Activated CD4-positive, alpha-beta memory T cell treated with anti-CD3 and anti-CD28 coated beads, Interleukin-2, amount 10 ng/mL, durations not matched to agents 7 days and 5 days (primary cell): ENCODE measurements at regions not wholly inside any gene's neighbourhood (a gene's known extent, or its start where the extent isn't known, plus 50 kb on each side); places are given as distances from the start of the nearest gene placed in this dataset.

Experiments used
- CTCF ChIA-PET: fragments of 350-600 bp; sonication (Branson Sonifier 250); formaldehyde crosslinking; loops from one replicate; lab custom pipeline; 2021; ENCODE audit warnings: antibody characterized with exemption, inconsistent platforms; lab: Charles Lee
- POLR2A ChIA-PET: fragments of 350-600 bp; sonication (Branson Sonifier 250); formaldehyde crosslinking; loops from one replicate; lab custom pipeline; 2021; ENCODE audit warnings: antibody characterized with exemption; lab: Charles Lee
- DNase-seq: peaks from one replicate; pipeline ENCODE4 v3.0.0-alpha.2; 2020
- H3K27ac Mint-ChIP-seq: one replicate; pipeline ENCODE4 v1.8.0; 2021; ENCODE audit warnings: mild to moderate bottlenecking, mixed read lengths
- H3K27me3 Mint-ChIP-seq: one replicate; pipeline ENCODE4 v1.8.0; 2021; ENCODE audit warnings: mixed read lengths
- H3K36me3 Mint-ChIP-seq: one replicate; pipeline ENCODE4 v1.8.0; 2021; ENCODE audit warnings: low read depth, mixed read lengths
- H3K4me1 Mint-ChIP-seq: one replicate; pipeline ENCODE4 v1.8.0; 2021; ENCODE audit warnings: mixed read lengths
- H3K4me3 Mint-ChIP-seq: one replicate; pipeline ENCODE4 v1.8.0; 2021; ENCODE audit warnings: mild to moderate bottlenecking, mixed read lengths
- H3K9me3 Mint-ChIP-seq: one replicate; pipeline ENCODE4 v1.8.0; 2021; ENCODE audit warnings: mixed read lengths

GRCh38 chr9:82332774-82333152, 344.2 kb downstream of the SPATA31D1 start:
- H3K4me3 Mint-ChIP-seq: no peak overlapping the region
- POLR2A ChIA-PET: no interaction called here
- H3K9me3 Mint-ChIP-seq: peaks cover 10% of the 10 kb centered on the region
- no peak overlapping the region for H3K27ac Mint-ChIP-seq
- no peak for DNase-seq
- no peaks in the 10 kb centered on the region for H3K36me3 Mint-ChIP-seq
- CTCF ChIA-PET: no interaction called here
- no peaks in the 10 kb centered on the region for H3K4me1 Mint-ChIP-seq
- H3K27me3 Mint-ChIP-seq: no peaks in the 10 kb centered on the region

GRCh38 chr9:82333671-82334070, 345.1 kb downstream of the SPATA31D1 start:
- Mint-ChIP-seq H3K4me3 (no peak overlapping the region), H3K4me1 (no peaks in the 10 kb centered on the region), H3K36me3 (no peaks in the 10 kb centered on the region), H3K27me3 (no peaks in the 10 kb centered on the region), H3K9me3 (peaks cover 10% of the 10 kb centered on the region), H3K27ac (no peak overlapping the region)
- ChIA-PET CTCF (no interaction called here), POLR2A (no interaction called here)
- no peak for DNase-seq

GRCh38 chr9:82334286-82334685, 345.7 kb downstream of the SPATA31D1 start:
- no peak overlapping the region for H3K27ac Mint-ChIP-seq
- ChIA-PET CTCF (no interaction called here), POLR2A (no interaction called here)
- H3K4me3 Mint-ChIP-seq: no peak overlapping the region
- no peak for DNase-seq
- peaks cover 10% of the 10 kb centered on the region for H3K9me3 Mint-ChIP-seq
- H3K36me3 Mint-ChIP-seq: no peaks in the 10 kb centered on the region
- no peaks in the 10 kb centered on the region for H3K27me3 Mint-ChIP-seq
- no peaks in the 10 kb centered on the region for H3K4me1 Mint-ChIP-seq

DNA sequence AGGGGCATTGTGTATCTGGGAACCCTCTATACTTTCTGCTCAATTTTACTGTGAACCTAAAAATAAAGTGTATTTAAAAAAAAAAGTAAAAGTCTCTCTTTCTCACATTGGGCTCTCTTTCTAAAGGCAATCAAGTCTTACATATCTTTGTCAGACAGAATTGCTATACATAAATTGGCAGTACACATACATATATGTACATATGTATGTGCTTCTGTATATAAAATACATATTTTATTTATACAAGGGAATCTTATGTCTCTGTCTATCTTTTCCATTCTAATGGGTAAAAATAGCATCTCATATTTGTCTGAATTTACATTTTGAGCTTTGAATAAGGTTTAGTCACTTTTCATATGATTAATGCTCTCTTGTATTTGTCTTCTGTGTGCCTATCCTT, 348.8 kb downstream of the SPATA31D1 start:
- ChIA-PET POLR2A (no interaction called here), CTCF (no interaction called here)
- no peaks in the 10 kb centered on the region for H3K4me1 Mint-ChIP-seq
- DNase-seq: no peak
- H3K27ac Mint-ChIP-seq: no peak overlapping the region
- no peaks in the 10 kb centered on the region for H3K27me3 Mint-ChIP-seq
- H3K36me3 Mint-ChIP-seq: no peaks in the 10 kb centered on the region
- H3K4me3 Mint-ChIP-seq: no peak overlapping the region
- peaks cover 10% of the 10 kb centered on the region for H3K9me3 Mint-ChIP-seq

GRCh38 chr9:82342046-82342445, 353.5 kb downstream of the SPATA31D1 start:
- CTCF ChIA-PET: interaction anchor here (0.7 kb wide), 1 partner anchor 1559 kb away, joined by 3 read pairs; no protein-coding TSS in a partner anchor

DNA sequence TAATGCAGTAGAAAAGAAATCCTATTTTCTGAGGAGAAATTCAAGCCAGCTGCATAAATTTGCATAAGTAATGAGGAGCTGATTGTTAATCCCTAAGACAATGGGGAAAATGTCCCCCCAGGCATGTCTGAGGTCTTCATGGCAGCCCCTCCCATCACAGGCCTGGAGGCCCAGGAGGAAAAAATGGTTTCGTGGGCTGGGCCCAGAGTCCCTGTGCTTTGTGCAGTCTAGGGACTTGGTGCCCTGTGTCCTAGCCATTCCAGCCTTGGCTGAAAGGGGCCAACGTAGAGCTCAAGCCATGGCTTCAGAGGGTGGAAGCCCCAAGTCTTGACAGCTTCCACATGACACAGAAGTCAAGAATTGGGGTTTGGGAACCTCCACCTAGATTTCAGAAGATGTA, 357.5 kb downstream of the SPATA31D1 start:
- POLR2A ChIA-PET: no interaction called here
- H3K9me3 Mint-ChIP-seq: peaks cover 17% of the 10 kb centered on the region
- H3K4me3 Mint-ChIP-seq: no peak overlapping the region
- no peak for DNase-seq
- CTCF ChIA-PET: no interaction called here
- H3K36me3 Mint-ChIP-seq: no peaks in the 10 kb centered on the region
- H3K4me1 Mint-ChIP-seq: no peaks in the 10 kb centered on the region
- H3K27me3 Mint-ChIP-seq: no peaks in the 10 kb centered on the region
- H3K27ac Mint-ChIP-seq: no peak overlapping the region

More at GRCh38 chr9:82342046-82342445, 353.5 kb downstream of the SPATA31D1 start:
- Mint-ChIP-seq H3K36me3 (no peaks in the 10 kb centered on the region), H3K27ac (no peak overlapping the region), H3K9me3 (peaks cover 16% of the 10 kb centered on the region), H3K4me1 (no peaks in the 10 kb centered on the region), H3K27me3 (no peaks in the 10 kb centered on the region), H3K4me3 (no peak overlapping the region)
- no peak for DNase-seq
- POLR2A ChIA-PET: no interaction called here

- POLR2A ChIA-PET: no interaction called here
- CTCF ChIA-PET: no interaction called here
- Mint-ChIP-seq H3K27ac (no peak overlapping the region), H3K4me3 (no peak overlapping the region), H3K9me3 (no peaks in the 10 kb centered on the region), H3K4me1 (no peaks in the 10 kb centered on the region), H3K36me3 (no peaks in the 10 kb centered on the region), H3K27me3 (no peaks in the 10 kb centered on the region)
- DNase-seq: no peak
These were observed 365.2 kb downstream of the SPATA31D1 start for GRCh38 chr9:82353631-82354278.

GRCh38 chr9:82354279-82354659, 365.7 kb downstream of the SPATA31D1 start:
- DNase-seq: no peak
- Mint-ChIP-seq H3K9me3 (peaks cover 4% of the 10 kb centered on the region), H3K4me1 (no peaks in the 10 kb centered on the region), H3K4me3 (no peak overlapping the region), H3K36me3 (no peaks in the 10 kb centered on the region), H3K27ac (no peak overlapping the region), H3K27me3 (no peaks in the 10 kb centered on the region)
- CTCF ChIA-PET: no interaction called here
- POLR2A ChIA-PET: no interaction called here

DNA sequence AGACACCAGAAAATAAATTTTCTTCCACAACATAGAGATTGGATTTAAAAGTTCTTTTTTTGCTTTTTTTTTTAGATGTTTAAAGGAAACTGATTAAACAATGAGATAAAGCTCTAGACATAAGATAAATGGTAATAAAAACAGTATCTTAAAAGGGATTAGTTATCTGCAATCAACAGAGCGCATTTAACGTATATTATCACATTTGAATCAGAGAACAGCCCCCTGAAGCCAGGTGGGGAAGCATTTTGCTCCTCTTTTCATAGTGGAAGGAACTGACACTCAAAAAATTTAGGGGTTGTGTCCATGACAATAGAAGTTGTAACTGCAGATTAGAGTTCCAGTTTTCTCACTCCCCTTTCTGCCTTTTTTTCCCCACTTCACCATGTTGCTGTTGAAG, 367.6 kb downstream of the SPATA31D1 start:
- H3K36me3 Mint-ChIP-seq: no peaks in the 10 kb centered on the region
- ChIA-PET CTCF (interaction anchor here (1.4 kb wide), 1 partner anchor 8 kb away, joined by 3 read pairs; no protein-coding TSS in a partner anchor), POLR2A (no interaction called here)
- no peak overlapping the region for H3K4me3 Mint-ChIP-seq
- peaks cover 4% of the 10 kb centered on the region for H3K9me3 Mint-ChIP-seq
- no peaks in the 10 kb centered on the region for H3K4me1 Mint-ChIP-seq
- H3K27ac Mint-ChIP-seq: no peak overlapping the region
- DNase-seq: no peak
- no peaks in the 10 kb centered on the region for H3K27me3 Mint-ChIP-seq

DNA sequence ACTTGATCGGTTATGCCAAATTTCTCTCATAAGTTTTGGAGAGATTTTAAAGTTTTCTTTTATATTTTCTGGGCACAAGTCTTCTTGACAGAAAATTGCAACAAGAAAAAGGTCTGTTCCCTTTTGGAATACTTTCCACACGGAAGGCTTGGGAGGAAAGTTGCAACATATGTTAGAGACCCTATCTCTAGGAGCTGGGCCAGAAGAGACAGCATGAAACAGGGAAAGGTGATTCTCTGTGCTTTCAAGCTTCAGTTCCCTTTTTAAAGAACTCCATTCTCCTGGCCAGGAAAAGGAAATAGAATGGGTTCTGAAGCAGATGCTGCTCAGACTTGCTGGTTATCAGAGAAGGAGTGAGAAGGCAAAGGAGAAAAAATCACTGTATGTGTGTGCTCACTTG, 368.3 kb downstream of the SPATA31D1 start:
- ChIA-PET POLR2A (no interaction called here), CTCF (interaction anchor here (1.4 kb wide), 1 partner anchor 9 kb away, joined by 3 read pairs; no protein-coding TSS in a partner anchor)
- H3K4me3 Mint-ChIP-seq: no peak overlapping the region
- H3K9me3 Mint-ChIP-seq: peaks cover 4% of the 10 kb centered on the region
- no peaks in the 10 kb centered on the region for H3K27me3 Mint-ChIP-seq
- no peak for DNase-seq
- no peak overlapping the region for H3K27ac Mint-ChIP-seq
- H3K36me3 Mint-ChIP-seq: no peaks in the 10 kb centered on the region
- H3K4me1 Mint-ChIP-seq: no peaks in the 10 kb centered on the region

DNA sequence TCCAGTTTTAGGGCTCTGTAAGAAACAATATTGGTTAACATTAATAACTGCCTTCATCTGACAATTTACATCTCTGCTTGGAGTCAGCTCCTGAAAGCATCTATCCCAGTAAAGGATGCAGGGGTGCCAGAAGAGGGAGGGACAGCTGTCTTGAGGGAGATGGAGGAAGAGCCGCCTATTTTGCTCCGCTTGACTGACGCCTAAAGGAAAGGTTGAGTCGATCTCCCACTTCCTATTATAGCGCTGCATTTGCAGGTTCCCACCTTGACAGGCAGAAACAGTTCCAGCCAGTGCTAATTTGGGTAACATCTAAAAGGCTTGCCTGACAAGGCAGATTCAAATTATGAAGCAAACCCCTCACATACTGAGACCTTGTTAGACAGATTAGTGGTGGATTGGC, 374.6 kb downstream of the SPATA31D1 start:
- no peak for DNase-seq
- Mint-ChIP-seq H3K27me3 (no peaks in the 10 kb centered on the region), H3K27ac (no peak overlapping the region), H3K36me3 (no peaks in the 10 kb centered on the region), H3K4me3 (no peak overlapping the region), H3K9me3 (peaks cover 4% of the 10 kb centered on the region), H3K4me1 (no peaks in the 10 kb centered on the region)
- CTCF ChIA-PET: no interaction called here
- POLR2A ChIA-PET: no interaction called here

- H3K4me1 Mint-ChIP-seq: no peaks in the 10 kb centered on the region
- CTCF ChIA-PET: no interaction called here
- DNase-seq: no peak
- no peak overlapping the region for H3K4me3 Mint-ChIP-seq
- H3K9me3 Mint-ChIP-seq: peaks cover 4% of the 10 kb centered on the region
- no peak overlapping the region for H3K27ac Mint-ChIP-seq
- no peaks in the 10 kb centered on the region for H3K27me3 Mint-ChIP-seq
- POLR2A ChIA-PET: no interaction called here
- no peaks in the 10 kb centered on the region for H3K36me3 Mint-ChIP-seq
These were observed 375.1 kb downstream of the SPATA31D1 start for GRCh38 chr9:82363682-82364081.

DNA sequence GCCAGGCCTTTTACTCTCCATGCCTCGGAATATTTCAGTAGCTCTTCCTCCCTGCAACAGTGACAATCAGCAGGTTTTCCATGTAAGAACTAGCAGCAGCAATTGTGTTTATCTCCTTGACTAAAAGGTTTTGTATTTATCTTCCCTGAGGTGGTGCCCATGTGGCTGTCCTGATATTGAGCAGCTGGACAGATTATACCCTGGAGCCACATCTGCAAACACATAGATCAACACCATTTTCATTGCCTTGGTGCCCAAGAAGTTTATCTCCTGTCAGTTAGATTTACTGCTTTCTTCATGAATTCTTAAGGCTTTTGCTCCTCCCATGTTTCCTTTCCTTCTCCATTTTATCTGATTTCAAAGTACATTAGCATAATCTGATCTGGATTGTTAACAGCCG, 378.4 kb downstream of the SPATA31D1 start:
- no peak for DNase-seq
- Mint-ChIP-seq H3K36me3 (no peaks in the 10 kb centered on the region), H3K9me3 (peaks cover 3% of the 10 kb centered on the region), H3K27me3 (no peaks in the 10 kb centered on the region), H3K4me1 (no peaks in the 10 kb centered on the region), H3K4me3 (no peak overlapping the region), H3K27ac (no peak overlapping the region)
- ChIA-PET POLR2A (no interaction called here), CTCF (no interaction called here)

GRCh38 chr9:82367929-82368328, 379.4 kb downstream of the SPATA31D1 start:
- H3K27ac Mint-ChIP-seq: no peak overlapping the region
- peaks cover 3% of the 10 kb centered on the region for H3K9me3 Mint-ChIP-seq
- H3K36me3 Mint-ChIP-seq: no peaks in the 10 kb centered on the region
- H3K4me3 Mint-ChIP-seq: no peak overlapping the region
- H3K4me1 Mint-ChIP-seq: no peaks in the 10 kb centered on the region
- no peak for DNase-seq
- ChIA-PET POLR2A (no interaction called here), CTCF (no interaction called here)
- H3K27me3 Mint-ChIP-seq: no peaks in the 10 kb centered on the region
